Stimulated activated CD8-positive, alpha-beta memory T cell treated with anti-CD3 and anti-CD28 coated beads, Interleukin-4, amount 100 ng/mL, for 1 hour (primary cell): ENCODE measurements at regions not wholly inside any gene's neighbourhood (a gene's known extent, or its start where the extent isn't known, plus 50 kb on each side); places are given as distances from the start of the nearest gene placed in this dataset.
"Not testable (repeated sequence)": the region's sequence is repeated elsewhere in the genome, so short reads cannot be mapped to it uniquely, and the experiment has no call there.

Experiments used
- DNase-seq, 2 donors: peaks; one replicate each; pipeline ENCODE4 v3.0.0-alpha.2; 2020; ENCODE audit warnings: low read depth in 2 of 2, low spot score in 1 of 2

- no peak for DNase-seq
Observed at GRCh38 chr1:88321706-88322105, 362.4 kb upstream of the PKN2 start.

GRCh38 chr1:88324899-88325298 is 359.2 kb upstream of the PKN2 start:
- no peak for DNase-seq

GRCh38 chr1:88327391-88328267 is 356.4 kb upstream of the PKN2 start:
- no peak for DNase-seq

- no peak for DNase-seq
Observed at GRCh38 chr1:88330201-88330600, 353.9 kb upstream of the PKN2 start.

GRCh38 chr1:88333086-88333695 is 350.9 kb upstream of the PKN2 start:
- DNase-seq = no peak

GRCh38 chr1:88341447-88341846 is 342.6 kb upstream of the PKN2 start:
- no peak for DNase-seq

GRCh38 chr1:88342081-88342480 is 342.0 kb upstream of the PKN2 start:
- not testable (repeated sequence) for DNase-seq

GRCh38 chr1:88350648-88351047 is 333.4 kb upstream of the PKN2 start:
- no peak for DNase-seq

GRCh38 chr1:88351960-88352359 is 332.1 kb upstream of the PKN2 start:
- no peak for DNase-seq

GRCh38 chr1:88354256-88354655 is 329.8 kb upstream of the PKN2 start:
- no peak for DNase-seq

- no peak for DNase-seq
Observed at GRCh38 chr1:88357729-88358128, 326.3 kb upstream of the PKN2 start.

GRCh38 chr1:88371436-88372023 is 312.5 kb upstream of the PKN2 start:
- DNase-seq = no peak

GRCh38 chr1:88375977-88376376 is 308.1 kb upstream of the PKN2 start:
- DNase-seq = no peak

GRCh38 chr1:88376421-88376820 is 307.7 kb upstream of the PKN2 start:
- DNase-seq = no peak

- no peak for DNase-seq
Observed at GRCh38 chr1:88378560-88378959, 305.5 kb upstream of the PKN2 start.

GRCh38 chr1:88394958-88395357 is 289.1 kb upstream of the PKN2 start:
- DNase-seq = no peak

GRCh38 chr1:88398338-88398737 is 285.7 kb upstream of the PKN2 start:
- no peak for DNase-seq

- DNase-seq = no peak
Observed at GRCh38 chr1:88399690-88400089, 284.4 kb upstream of the PKN2 start.

- DNase-seq = no peak
Observed at GRCh38 chr1:88401313-88401712, 282.8 kb upstream of the PKN2 start.

- no peak for DNase-seq
Observed at GRCh38 chr1:88404582-88404981, 279.5 kb upstream of the PKN2 start.

- no peak for DNase-seq
Observed at GRCh38 chr1:88407248-88407647, 276.8 kb upstream of the PKN2 start.

GRCh38 chr1:88421997-88422396 is 262.1 kb upstream of the PKN2 start:
- DNase-seq = no peak
